ENCODE measurements at regions not wholly inside any gene's neighbourhood (a gene's known extent, or its start where the extent isn't known, plus 50 kb on each side); places are given as distances from the start of the nearest gene placed in this dataset.

- TF ChIP-seq CTCF (IDR thresholded peaks at IDR 0.05), result no peak
- TF ChIP-seq POLR2A (IDR thresholded peaks at IDR 0.05), result no peak
Measured at GRCh38 chr2:83376731-83377130, 1082.3 kb downstream of the SUCLG1 start.

All from body of pancreas (tissue), 4 donors.